NCI-H1694 (cell line): ENCODE measurements at regions not wholly inside any gene's neighbourhood (a gene's known extent, or its start where the extent isn't known, plus 50 kb on each side); places are given as distances from the start of the nearest gene placed in this dataset.

Source experiments
- DNase-seq: peaks from one replicate; lab custom pipeline; 2025; lab: John Stamatoyannopoulos, UW

- DNase-seq: no peak
Observed at GRCh38 chr2:3062476-3063260, 314.9 kb downstream of the EIPR1 start.

- no peak for DNase-seq
Observed at GRCh38 chr2:3060049-3060448, 317.6 kb downstream of the EIPR1 start.

GRCh38 chr2:3059141-3059925, 318.3 kb downstream of the EIPR1 start:
- DNase-seq: no peak

- DNase-seq: no peak
Observed at GRCh38 chr2:3054066-3054465, 323.6 kb downstream of the EIPR1 start.

GRCh38 chr2:3051266-3051665, 326.4 kb downstream of the EIPR1 start:
- no peak for DNase-seq

- no peak for DNase-seq
Observed at GRCh38 chr2:3046170-3046865, 331.3 kb downstream of the EIPR1 start.

- DNase-seq: no peak
Observed at GRCh38 chr2:3045318-3045921, 332.2 kb downstream of the EIPR1 start.

GRCh38 chr2:3044587-3045317, 332.9 kb downstream of the EIPR1 start:
- no peak for DNase-seq

GRCh38 chr2:3043726-3044125, 333.9 kb downstream of the EIPR1 start:
- DNase-seq: no peak

- no peak for DNase-seq
Observed at GRCh38 chr2:3042601-3043585, 334.7 kb downstream of the EIPR1 start.

GRCh38 chr2:3041841-3042600, 335.6 kb downstream of the EIPR1 start:
- peak; percentile 10 for DNase-seq

GRCh38 chr2:3041246-3041645, 336.4 kb downstream of the EIPR1 start:
- DNase-seq: no peak

- DNase-seq: no peak
Observed at GRCh38 chr2:3040496-3041140, 337.0 kb downstream of the EIPR1 start.

- DNase-seq: no peak
Observed at GRCh38 chr2:3040066-3040428, 337.6 kb downstream of the EIPR1 start.

- DNase-seq: no peak
Observed at GRCh38 chr2:3039188-3040065, 338.2 kb downstream of the EIPR1 start.

GRCh38 chr2:3038636-3039035, 339.0 kb downstream of the EIPR1 start:
- DNase-seq: no peak

GRCh38 chr2:3037196-3038194, 340.1 kb downstream of the EIPR1 start:
- no peak for DNase-seq
